Endothelial cell of umbilical vein (primary cell): ENCODE measurements at regions not wholly inside any gene's neighbourhood (a gene's known extent, or its start where the extent isn't known, plus 50 kb on each side); places are given as distances from the start of the nearest gene placed in this dataset.

ENCODE experiments used
- CTCF ChIP-seq, 2 donors: IDR thresholded peaks; 1 replicate in 1 of 2; 2 replicates in 1 of 2; pipeline ENCODE4 v1.5.1; 2011; ENCODE audit warnings: low read length in 2 of 2, mild to moderate bottlenecking in 2 of 2, moderate library complexity in 2 of 2, control low read depth in 1 of 2, inconsistent platforms in 1 of 2, low read depth in 1 of 2; ENCODE audit not compliant: insufficient read depth in 1 of 2; ENCODE audit errors: extremely low read depth in 1 of 2
- EZH2 ChIP-seq: IDR thresholded peaks from 2 replicates; pipeline ENCODE4 v1.6.1; 2012; ENCODE audit warnings: borderline replicate concordance, low read depth, mild to moderate bottlenecking, moderate library complexity, low read length, inconsistent platforms; ENCODE audit not compliant: severe bottlenecking
- FOS ChIP-seq: IDR thresholded peaks from 2 replicates; pipeline ENCODE4 v1.6.1; 2011; ENCODE audit warnings: mild to moderate bottlenecking, low read length, moderate library complexity, borderline replicate concordance; ENCODE audit not compliant: insufficient read depth
- GATA2 ChIP-seq: IDR thresholded peaks from 2 replicates; pipeline ENCODE4 v1.7.0; 2011; ENCODE audit warnings: low read depth, mild to moderate bottlenecking, moderate library complexity, mixed read lengths, low read length; ENCODE audit not compliant: insufficient read length, insufficient read depth
- JUN ChIP-seq: IDR thresholded peaks from 2 replicates; pipeline ENCODE4 v1.6.1; 2011; ENCODE audit warnings: borderline replicate concordance, low read depth; ENCODE audit not compliant: insufficient read length, insufficient read depth
- MAX ChIP-seq: IDR thresholded peaks from 2 replicates; pipeline ENCODE4 v1.6.1; 2011; ENCODE audit not compliant: insufficient read depth, insufficient read length
- MYC ChIP-seq: IDR thresholded peaks from one replicate; pipeline ENCODE4 v1.6.1; 2011; ENCODE audit warnings: mild to moderate bottlenecking, low read depth, low read length
- POLR2A ChIP-seq: IDR thresholded peaks from 2 replicates; pipeline ENCODE4 v1.6.1; 2012; ENCODE audit warnings: low read depth, mild to moderate bottlenecking, control low read depth, low read length
- POLR2AphosphoS5 ChIP-seq: IDR thresholded peaks from 2 replicates; pipeline ENCODE4 v1.6.1; 2012; ENCODE audit warnings: low read depth, mild to moderate bottlenecking, control low read depth, low read length, moderate library complexity; ENCODE audit not compliant: insufficient read depth

GRCh38 chr2:59677158-59677557, 876.3 kb downstream of the BCL11A start:
- TF ChIP-seq POLR2AphosphoS5 (no peak), MAX (no peak), CTCF (IDR thresholded peaks at IDR 0.05; ENCODE audit: extremely low read depth in 1 of 2, insufficient read depth in 1 of 2, low read depth in 1 of 2, low read length in 2 of 2) (no peak), POLR2A (no peak), EZH2 (no peak), MYC (no peak), JUN (no peak), FOS (no peak), GATA2 (no peak)
